HL-60 (cell line): ENCODE measurements at regions not wholly inside any gene's neighbourhood (a gene's known extent, or its start where the extent isn't known, plus 50 kb on each side); places are given as distances from the start of the nearest gene placed in this dataset.

Source experiments
- CTCF ChIP-seq: IDR thresholded peaks from one replicate; pipeline ENCODE4 v1.5.1; 2011; ENCODE audit warnings: low read length, control low read depth, inconsistent platforms; ENCODE audit not compliant: insufficient read depth
- POLR2AphosphoS5 ChIP-seq: IDR thresholded peaks from 2 replicates; pipeline ENCODE4 v1.6.1; 2012; ENCODE audit warnings: low read depth

GRCh38 chr9:108245331-108245730, 610.5 kb downstream of the ACTL7B start:
- TF ChIP-seq POLR2AphosphoS5 (no peak), CTCF (no peak)
